Neural progenitor cell (in vitro differentiated cells): ENCODE measurements at regions not wholly inside any gene's neighbourhood (a gene's known extent, or its start where the extent isn't known, plus 50 kb on each side); places are given as distances from the start of the nearest gene placed in this dataset.
A peak's percentile ranks its signal among the peaks of the same experiment; 100 is the strongest.

Experiments used
- DNase-seq: peaks from one replicate; pipeline ENCODE4 v3.0.0-alpha.2; 2016; ENCODE audit warnings: low spot score
- H2AFZ ChIP-seq: fragments of 200-600 bp; sonication (generic); replicated peaks from 2 replicates; pipeline ENCODE4 v1.6.1; 2016; ENCODE audit warnings: antibody characterized with exemption
- H3F3A ChIP-seq: fragments of 200-600 bp; sonication (generic); 2 replicates; pipeline ENCODE4 v1.6.1; 2016; ENCODE audit warnings: antibody characterized with exemption, low read depth
- H3K27ac ChIP-seq: fragments of 200-600 bp; sonication (generic); 2 replicates; pipeline ENCODE4 v1.5.1; 2016; ENCODE audit warnings: mild to moderate bottlenecking
- H3K27me3 ChIP-seq: fragments of 200-600 bp; sonication (generic); 2 replicates; pipeline ENCODE4 v1.6.1; 2016; ENCODE audit warnings: mild to moderate bottlenecking, moderate library complexity
- H3K36me3 ChIP-seq: fragments of 200-600 bp; sonication (generic); 2 replicates; pipeline ENCODE4 v1.5.1; 2016
- H3K4me1 ChIP-seq: fragments of 200-600 bp; sonication (generic); 2 replicates; pipeline ENCODE4 v1.6.1; 2016; ENCODE audit warnings: mixed run types
- H3K4me2 ChIP-seq: fragments of 200-600 bp; sonication (generic); 2 replicates; pipeline ENCODE4 v1.6.1; 2016
- H3K4me3 ChIP-seq: fragments of 200-600 bp; sonication (generic); 2 replicates; pipeline ENCODE4 v1.5.1; 2016
- H3K79me2 ChIP-seq: fragments of 200-600 bp; sonication (generic); 2 replicates; pipeline ENCODE4 v1.6.1; 2016; ENCODE audit warnings: low read depth
- H3K9ac ChIP-seq: fragments of 200-600 bp; sonication (generic); 2 replicates; pipeline ENCODE4 v1.6.1; 2016
- H3K9me3 ChIP-seq: fragments of 200-600 bp; sonication (generic); 2 replicates; pipeline ENCODE4 v1.5.1; 2016; ENCODE audit warnings: low read depth
- H4K20me1 ChIP-seq: fragments of 200-600 bp; sonication (generic); 2 replicates; pipeline ENCODE4 v1.6.1; 2016; ENCODE audit warnings: low read depth
- H3K27ac Mint-ChIP-seq: 3 replicates; pipeline ENCODE4 v1.8.0; 2021; ENCODE audit warnings: mixed read lengths
- H3K27me3 Mint-ChIP-seq: 2 replicates; pipeline ENCODE4 v1.8.0; 2022; ENCODE audit warnings: low read depth, mild to moderate bottlenecking, inconsistent platforms, moderate library complexity, mixed read lengths; ENCODE audit not compliant: insufficient read depth
- H3K36me3 Mint-ChIP-seq: 3 replicates; pipeline ENCODE4 v1.8.0; 2021; ENCODE audit warnings: mixed read lengths
- H3K4me1 Mint-ChIP-seq: 3 replicates; pipeline ENCODE4 v1.8.0; 2021; ENCODE audit warnings: mixed read lengths
- H3K4me3 Mint-ChIP-seq: 3 replicates; pipeline ENCODE4 v1.8.0; 2021; ENCODE audit warnings: mild to moderate bottlenecking, moderate library complexity, mixed read lengths
- H3K9me3 Mint-ChIP-seq: 3 replicates; pipeline ENCODE4 v1.8.0; 2020; ENCODE audit warnings: mixed read lengths
- CTCF ChIP-seq: fragments of 200-600 bp; sonication (generic); IDR thresholded peaks from 2 replicates; pipeline ENCODE4 v1.5.1; 2017; ENCODE audit warnings: antibody characterized with exemption, mild to moderate bottlenecking
- EZH2 ChIP-seq: fragments of 200-600 bp; sonication (generic); IDR thresholded peaks from 2 replicates; pipeline ENCODE4 v1.6.1; 2017; ENCODE audit warnings: antibody characterized with exemption, mild to moderate bottlenecking, moderate library complexity
- EZH2phosphoT487 ChIP-seq: fragments of 200-600 bp; sonication (generic); IDR thresholded peaks from 2 replicates; pipeline ENCODE4 v1.6.1; 2017; ENCODE audit warnings: antibody characterized with exemption

GRCh38 chr12:89859508-89860220 is 151.0 kb upstream of the ATP2B1 start:
- no peak for DNase-seq
- H3K27me3 ChIP-seq = no peaks in the 10 kb centered on the region
- H3K4me1 ChIP-seq = peaks cover 33% of the 10 kb centered on the region
- peaks cover 18% of the 10 kb centered on the region for H3K4me1 Mint-ChIP-seq
- H3K9me3 ChIP-seq = no peaks in the 10 kb centered on the region
- H3F3A ChIP-seq = peaks cover 4% of the 10 kb centered on the region
- H3K36me3 Mint-ChIP-seq = no peaks in the 10 kb centered on the region
- TF ChIP-seq EZH2 (no peak), EZH2phosphoT487 (no peak), CTCF (no peak)
- H3K9me3 Mint-ChIP-seq = peaks cover 5% of the 10 kb centered on the region
- H3K4me3 Mint-ChIP-seq = no peak overlapping the region
- no peak overlapping the region for H3K27ac Mint-ChIP-seq
- no peak overlapping the region for H3K4me3 ChIP-seq
- no peak overlapping the region for H2AFZ ChIP-seq
- no peak overlapping the region for H3K27ac ChIP-seq
- no peaks in the 10 kb centered on the region for H3K79me2 ChIP-seq
- H3K9ac ChIP-seq = no peak overlapping the region
- H4K20me1 ChIP-seq = no peaks in the 10 kb centered on the region
- H3K27me3 Mint-ChIP-seq = no peaks in the 10 kb centered on the region
- no peaks in the 10 kb centered on the region for H3K36me3 ChIP-seq
- H3K4me2 ChIP-seq = peak overlapping the region; percentile 1

GRCh38 chr12:89858718-89859117 is 150.1 kb upstream of the ATP2B1 start:
- Histone ChIP-seq H4K20me1 (no peaks in the 10 kb centered on the region), H3K4me3 (no peak overlapping the region), H3K4me2 (no peak overlapping the region), H3K9me3 (no peaks in the 10 kb centered on the region), H3K27ac (no peak overlapping the region), H3F3A (peaks cover 4% of the 10 kb centered on the region), H3K27me3 (no peaks in the 10 kb centered on the region), H2AFZ (no peak overlapping the region), H3K9ac (no peak overlapping the region), H3K79me2 (no peaks in the 10 kb centered on the region), H3K4me1 (peaks cover 24% of the 10 kb centered on the region), H3K36me3 (no peaks in the 10 kb centered on the region)
- H3K4me3 Mint-ChIP-seq = no peak overlapping the region
- peaks cover 12% of the 10 kb centered on the region for H3K4me1 Mint-ChIP-seq
- H3K36me3 Mint-ChIP-seq = no peaks in the 10 kb centered on the region
- H3K27ac Mint-ChIP-seq = no peak overlapping the region
- H3K9me3 Mint-ChIP-seq = peaks cover 2% of the 10 kb centered on the region
- TF ChIP-seq EZH2phosphoT487 (no peak), EZH2 (no peak), CTCF (no peak)
- no peak for DNase-seq
- peaks cover 3% of the 10 kb centered on the region for H3K27me3 Mint-ChIP-seq

- Mint-ChIP-seq H3K27me3 (peaks cover 3% of the 10 kb centered on the region), H3K4me3 (no peak overlapping the region), H3K9me3 (no peaks in the 10 kb centered on the region), H3K4me1 (peaks cover 5% of the 10 kb centered on the region), H3K36me3 (no peaks in the 10 kb centered on the region), H3K27ac (no peak overlapping the region)
- no peaks in the 10 kb centered on the region for H4K20me1 ChIP-seq
- no peak overlapping the region for H3K4me3 ChIP-seq
- H3K36me3 ChIP-seq = no peaks in the 10 kb centered on the region
- no peaks in the 10 kb centered on the region for H3K9me3 ChIP-seq
- no peak overlapping the region for H3K4me2 ChIP-seq
- H3K27ac ChIP-seq = no peak overlapping the region
- no peak overlapping the region for H3K9ac ChIP-seq
- TF ChIP-seq EZH2phosphoT487 (no peak), CTCF (no peak), EZH2 (no peak)
- DNase-seq = no peak
- H3K4me1 ChIP-seq = peaks cover 14% of the 10 kb centered on the region
- no peaks in the 10 kb centered on the region for H3K79me2 ChIP-seq
- H3F3A ChIP-seq = peaks cover 1% of the 10 kb centered on the region
- no peak overlapping the region for H2AFZ ChIP-seq
- no peaks in the 10 kb centered on the region for H3K27me3 ChIP-seq
Measured at GRCh38 chr12:89857652-89858274, 149.1 kb upstream of the ATP2B1 start.
